T-helper 1 cell treated with Interleukin-12 subunit alpha and Interleukin-12 subunit beta and Interleukin-4 antibody, amounts not matched to agents 30 ng/mL and 1 ng/mL, for 36 hours (primary cell): ENCODE measurements at regions not wholly inside any gene's neighbourhood (a gene's known extent, or its start where the extent isn't known, plus 50 kb on each side); places are given as distances from the start of the nearest gene placed in this dataset.

Experiments
- intact Hi-C: fragments of 100-400 bp; cut with micrococcal nuclease; formaldehyde crosslinking; loops from one replicate; pipeline ENCODE4 v1.15.1; 2024

DNA sequence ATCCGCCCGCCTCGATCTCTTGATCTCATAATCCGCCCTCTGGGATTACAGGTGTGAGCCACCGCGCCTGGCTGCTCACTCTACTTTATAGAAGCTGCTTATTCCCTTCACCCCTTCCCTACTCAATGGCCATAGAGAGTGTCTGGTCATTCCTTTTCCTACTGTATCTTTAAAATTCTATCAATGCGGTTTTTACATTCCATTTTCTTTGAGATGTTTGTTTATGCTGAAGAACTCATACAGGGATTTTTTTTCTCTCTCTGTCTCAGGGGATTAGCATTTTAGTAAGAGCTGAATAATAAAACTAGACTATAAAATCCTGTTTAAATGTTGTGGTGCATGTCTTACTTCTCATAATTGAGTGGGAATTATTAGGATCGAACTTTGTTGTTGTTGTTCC, 218.6 kb upstream of the FOXN3 start:
- intact Hi-C loops, result no loop called here

- intact Hi-C loops, result no loop called here
Measured at GRCh38 chr14:89634037-89634436, 217.0 kb upstream of the FOXN3 start.

DNA sequence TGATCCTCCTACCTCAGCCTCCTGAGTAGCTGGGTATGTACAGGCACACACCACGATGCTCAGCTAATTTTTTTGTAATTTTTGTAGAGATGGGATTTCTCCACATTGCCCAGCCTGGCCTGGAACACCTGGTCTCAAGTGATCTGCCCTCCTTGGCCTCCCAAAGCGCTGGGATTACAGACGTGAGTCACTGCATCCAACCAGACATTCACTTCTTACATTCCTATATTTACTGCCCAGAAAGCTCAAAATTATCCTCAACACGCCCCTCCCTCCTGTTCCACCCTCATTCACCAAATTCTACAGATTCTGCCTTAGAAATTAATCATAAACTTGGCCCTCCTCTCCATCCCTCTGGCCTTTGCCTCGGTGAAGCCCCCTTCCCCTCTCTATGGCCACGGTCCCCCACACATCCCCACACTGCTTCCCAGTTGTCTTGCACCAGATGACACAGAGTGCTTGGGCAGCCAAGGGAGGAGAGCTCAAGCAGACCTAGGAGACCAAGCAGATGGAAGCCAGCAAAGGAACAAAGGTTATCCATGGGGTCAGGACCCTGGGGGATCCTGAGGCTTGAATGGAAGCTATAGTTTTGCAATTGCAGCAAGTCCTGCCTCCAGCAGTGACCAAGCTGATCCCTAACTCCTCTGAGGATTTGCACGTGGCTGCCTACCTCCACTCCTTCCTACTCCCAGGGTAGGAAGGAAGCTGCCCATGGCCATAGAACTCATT, 213.2 kb upstream of the FOXN3 start:
- intact Hi-C loops, result no loop called here

- intact Hi-C loops, result no loop called here
Measured at GRCh38 chr14:89629383-89629782, 212.3 kb upstream of the FOXN3 start.

GRCh38 chr14:89628521-89628920, 211.5 kb upstream of the FOXN3 start:
- intact Hi-C loops, result no loop called here

GRCh38 chr14:89626233-89626806, 209.3 kb upstream of the FOXN3 start:
- intact Hi-C loops, result loop anchor here (1.0 kb wide), 1 partner anchor 15 kb away; no protein-coding TSS in a partner anchor

- intact Hi-C loops, result loop anchor here (1.0 kb wide), 1 partner anchor 16 kb away; no protein-coding TSS in a partner anchor
Measured at GRCh38 chr14:89625731-89626232, 208.7 kb upstream of the FOXN3 start.

- intact Hi-C loops, result no loop called here
Measured at GRCh38 chr14:89625244-89625713, 208.2 kb upstream of the FOXN3 start.

DNA sequence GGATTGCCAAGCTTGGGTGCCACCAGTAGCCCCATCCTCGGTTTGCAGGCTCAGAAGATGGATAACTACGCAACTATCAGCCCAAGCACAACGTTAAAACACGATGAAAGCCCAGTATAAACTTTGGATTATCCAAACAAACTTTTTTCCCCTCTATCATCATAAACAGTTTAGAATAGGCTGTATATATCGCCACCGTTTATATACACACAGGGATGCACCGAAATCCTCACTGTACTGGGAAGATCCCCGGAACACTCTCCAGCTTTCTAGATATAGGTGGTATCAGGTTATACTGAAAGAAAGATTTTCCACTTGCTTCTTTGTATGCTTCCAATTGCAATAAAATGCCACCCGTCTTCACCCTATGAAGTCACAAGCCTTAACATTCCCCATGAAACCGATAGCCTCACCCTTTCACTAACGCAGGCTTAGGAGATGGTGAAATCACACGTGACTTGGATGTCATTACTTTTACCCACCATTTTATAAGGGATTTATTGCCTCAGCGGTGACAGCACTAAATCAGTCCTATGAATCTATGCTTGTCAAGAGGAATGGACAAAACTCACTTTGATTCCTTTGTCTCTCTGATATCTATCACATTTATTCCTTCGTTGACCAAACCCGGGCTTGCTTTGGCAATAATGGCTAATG, 207.6 kb upstream of the FOXN3 start:
- intact Hi-C loops, result no loop called here

- intact Hi-C loops, result loop anchor here (1.0 to 2.0 kb wide), 3 partner anchors 19 to 257 kb away; no protein-coding TSS in a partner anchor
Measured at GRCh38 chr14:89621791-89622638, 205.0 kb upstream of the FOXN3 start.

DNA sequence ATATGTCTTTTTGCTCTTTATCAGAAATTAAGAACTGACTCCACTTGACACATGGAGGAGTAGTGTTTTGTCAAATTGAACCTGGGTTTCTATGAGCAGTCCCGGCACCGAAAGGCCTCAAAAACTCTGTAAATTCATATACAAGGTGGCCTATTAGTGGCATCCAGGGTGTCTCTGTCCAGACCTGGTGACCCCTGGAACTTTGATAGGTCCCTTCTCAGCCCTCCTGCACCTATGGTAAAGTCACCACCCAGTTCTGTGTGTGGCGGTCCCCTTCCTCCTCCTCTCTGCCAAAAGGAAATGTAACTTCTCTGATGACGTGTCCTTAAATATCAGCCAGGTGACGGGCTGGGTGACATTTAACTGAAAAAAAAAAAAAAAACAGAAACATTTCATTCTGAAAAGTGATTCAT, 204.0 kb upstream of the FOXN3 start:
- intact Hi-C loops, result loop anchor here (1.0 to 2.0 kb wide), 3 partner anchors 20 to 256 kb away; no protein-coding TSS in a partner anchor

DNA sequence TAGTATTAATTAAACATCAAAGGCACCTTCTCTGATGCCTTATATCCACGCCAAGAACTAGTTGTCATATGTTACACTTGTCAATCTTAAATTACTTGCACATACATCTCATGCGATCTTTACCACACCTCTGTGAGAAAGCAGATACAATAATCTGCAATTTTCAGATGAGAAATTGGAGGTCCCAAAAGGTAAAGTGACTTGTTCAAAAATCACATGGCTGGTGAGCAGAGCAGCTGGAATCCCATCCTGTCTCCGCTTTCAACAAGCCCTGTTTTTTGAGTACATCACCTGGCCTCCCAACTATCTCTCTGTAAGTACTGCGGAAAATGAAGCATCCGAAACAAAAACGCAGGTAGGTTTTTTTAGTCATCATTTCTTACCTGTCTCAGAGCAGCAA, 203.4 kb upstream of the FOXN3 start:
- intact Hi-C loops, result loop anchor here (2.0 kb wide), 2 partner anchors 146 to 256 kb away; no protein-coding TSS in a partner anchor

GRCh38 chr14:89619596-89619995, 202.6 kb upstream of the FOXN3 start:
- intact Hi-C loops, result loop anchor here (2.0 to 10.0 kb wide), 6 partner anchors 343 to 1612 kb away; partner anchors contain the start of genes CALM1 and GPR65

DNA sequence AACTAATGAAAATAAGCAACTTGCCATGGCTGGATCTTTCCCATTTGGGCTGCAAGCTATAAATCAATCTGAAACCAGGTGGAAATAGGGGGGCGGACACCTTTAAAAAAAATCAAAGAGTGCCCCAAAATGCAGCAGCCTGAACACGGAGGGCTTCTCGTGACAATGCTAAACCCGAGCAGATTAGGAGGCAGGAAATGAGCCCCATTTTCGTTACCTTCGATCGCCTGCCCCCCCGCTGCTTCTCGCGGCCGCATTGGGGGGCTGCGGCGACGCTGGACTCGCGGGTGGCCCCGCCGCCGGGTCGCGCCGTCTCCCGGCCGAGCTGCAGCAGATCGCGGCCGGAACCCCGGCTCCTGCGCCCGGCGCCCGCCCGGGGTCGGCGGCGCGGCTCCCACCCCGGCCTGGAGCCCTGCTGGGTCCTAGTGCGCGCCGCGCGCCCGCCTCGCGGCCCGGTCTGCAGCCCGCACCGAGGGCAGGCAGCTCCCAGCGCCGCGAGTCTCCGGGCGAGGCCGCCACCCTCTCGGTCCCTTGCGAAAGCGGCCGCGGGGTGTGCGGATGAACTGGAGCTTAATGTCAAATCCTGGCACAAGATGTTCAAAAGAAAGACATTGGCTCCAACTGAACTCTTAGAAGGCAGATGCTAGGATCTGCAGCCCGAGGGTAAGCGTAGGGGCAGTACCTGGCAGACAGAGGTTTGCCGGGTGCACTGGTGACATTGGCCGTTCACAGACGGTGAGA, 201.9 kb upstream of the FOXN3 start:
- intact Hi-C loops, result loop anchor here (2.0 to 10.0 kb wide), 6 partner anchors 342 to 1612 kb away; partner anchors contain the start of genes CALM1 and GPR65

DNA sequence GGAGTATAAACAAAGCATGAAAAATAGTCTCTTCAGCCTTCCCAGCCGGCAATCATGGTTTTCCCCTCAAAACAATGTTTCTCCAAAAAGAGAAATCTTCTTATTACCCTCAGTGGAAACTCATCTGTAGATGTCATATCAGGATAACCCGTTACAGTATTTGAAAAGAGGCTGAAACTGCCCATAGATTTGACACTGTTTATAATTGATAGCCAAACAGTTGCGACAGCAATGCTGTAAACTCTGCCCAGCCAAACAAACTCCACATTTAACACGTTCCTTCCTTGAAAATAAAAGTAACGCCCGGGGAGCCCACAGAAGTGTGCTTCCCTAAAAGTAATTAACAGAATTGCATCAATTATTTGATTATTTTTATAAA, 201.3 kb upstream of the FOXN3 start:
- intact Hi-C loops, result loop anchor here (2.0 to 10.0 kb wide), 6 partner anchors 342 to 1611 kb away; partner anchors contain the start of genes CALM1 and GPR65

GRCh38 chr14:89617481-89618329, 200.7 kb upstream of the FOXN3 start:
- intact Hi-C loops, result loop anchor here (1.0 to 10.0 kb wide), 17 partner anchors 19 to 1610 kb away; partner anchors contain the start of genes CALM1, GPR65 and TDP1

- intact Hi-C loops, result loop anchor here (1.0 to 10.0 kb wide), 15 partner anchors 18 to 1610 kb away; partner anchors contain the start of genes CALM1, GPR65 and TDP1
Measured at GRCh38 chr14:89616852-89617341, 199.9 kb upstream of the FOXN3 start.

- intact Hi-C loops, result loop anchor here (2.0 to 10.0 kb wide), 8 partner anchors 18 to 1609 kb away; partner anchors contain the start of genes CALM1 and GPR65
Measured at GRCh38 chr14:89616425-89616824, 199.4 kb upstream of the FOXN3 start.
